H9 (cell line): ENCODE measurements at regions not wholly inside any gene's neighbourhood (a gene's known extent, or its start where the extent isn't known, plus 50 kb on each side); places are given as distances from the start of the nearest gene placed in this dataset.

ENCODE experiments used
- DNase-seq: peaks from one replicate; pipeline ENCODE4 v3.0.0-alpha.2; 2017
- H2AFZ ChIP-seq: one replicate; pipeline ENCODE4 v1.6.1; 2013; ENCODE audit warnings: mild to moderate bottlenecking, low read length, control low read depth, moderate library complexity
- H2AK5ac ChIP-seq: 2 replicates; pipeline ENCODE4 v1.6.1; 2013; ENCODE audit warnings: low read length, control low read depth, mixed read lengths; ENCODE audit not compliant: insufficient read length
- H2BK120ac ChIP-seq: one replicate; pipeline ENCODE4 v1.6.1; 2013; ENCODE audit warnings: low read depth, mild to moderate bottlenecking, low read length, control low read depth, inconsistent platforms; ENCODE audit not compliant: poor library complexity, severe bottlenecking
- H2BK12ac ChIP-seq: 2 replicates; pipeline ENCODE4 v1.6.1; 2013; ENCODE audit warnings: low read length, control low read depth, mixed read lengths, low read depth; ENCODE audit not compliant: insufficient read length
- H2BK15ac ChIP-seq: 2 replicates; pipeline ENCODE4 v1.6.1; 2013; ENCODE audit warnings: low read depth, low read length, control low read depth
- H2BK20ac ChIP-seq: one replicate; pipeline ENCODE4 v1.6.1; 2013; ENCODE audit warnings: low read depth, mild to moderate bottlenecking, low read length, control low read depth, inconsistent platforms; ENCODE audit not compliant: poor library complexity, severe bottlenecking
- H2BK5ac ChIP-seq: 2 replicates; pipeline ENCODE4 v1.6.1; 2013; ENCODE audit warnings: low read length, control low read depth, mixed read lengths; ENCODE audit not compliant: insufficient read length
- H3K14ac ChIP-seq: 2 replicates; pipeline ENCODE4 v1.6.1; 2013; ENCODE audit warnings: low read length, control low read depth; ENCODE audit not compliant: insufficient read depth
- H3K18ac ChIP-seq: 2 replicates; pipeline ENCODE4 v1.6.1; 2013; ENCODE audit warnings: low read depth, mild to moderate bottlenecking, mixed read lengths, low read length, control low read depth; ENCODE audit not compliant: insufficient read length
- H3K23ac ChIP-seq: 2 replicates; pipeline ENCODE4 v1.6.1; 2013; ENCODE audit warnings: low read length, control low read depth, mixed read lengths, low read depth; ENCODE audit not compliant: insufficient read length
- H3K23me2 ChIP-seq: 2 replicates; pipeline ENCODE4 v1.6.1; 2013; ENCODE audit warnings: low read depth, mild to moderate bottlenecking, mixed read lengths, low read length, control low read depth; ENCODE audit not compliant: insufficient read length, poor library complexity, severe bottlenecking
- H3K27ac ChIP-seq: 2 replicates; pipeline ENCODE4 v1.5.1; 2013; ENCODE audit warnings: low read length, control low read depth, mixed read lengths, low read depth; ENCODE audit not compliant: insufficient read length
- H3K27me3 ChIP-seq: 2 replicates; pipeline ENCODE4 v1.6.1; 2013; ENCODE audit warnings: low read length, control low read depth, inconsistent platforms; ENCODE audit not compliant: insufficient read depth
- H3K4ac ChIP-seq: 2 replicates; pipeline ENCODE4 v1.6.1; 2013; ENCODE audit warnings: low read depth, mild to moderate bottlenecking, control low read depth, inconsistent platforms, low read length, moderate library complexity
- H3K4me1 ChIP-seq: 2 replicates; pipeline ENCODE4 v1.6.1; 2013; ENCODE audit warnings: low read length, control low read depth, inconsistent platforms; ENCODE audit not compliant: insufficient read depth
- H3K4me2 ChIP-seq: 2 replicates; pipeline ENCODE4 v1.6.1; 2013; ENCODE audit warnings: low read length, control low read depth, mixed read lengths; ENCODE audit not compliant: insufficient read length, insufficient read depth
- H3K56ac ChIP-seq: 2 replicates; pipeline ENCODE4 v1.6.1; 2013; ENCODE audit warnings: low read depth, mild to moderate bottlenecking, mixed read lengths, low read length, control low read depth; ENCODE audit not compliant: insufficient read length
- H3K79me1 ChIP-seq: 2 replicates; pipeline ENCODE4 v1.6.1; 2013; ENCODE audit warnings: low read depth, mild to moderate bottlenecking, moderate library complexity, low read length, control low read depth, inconsistent platforms; ENCODE audit not compliant: insufficient read depth, poor library complexity, severe bottlenecking
- H3K79me2 ChIP-seq: 2 replicates; pipeline ENCODE4 v1.6.1; 2013; ENCODE audit warnings: low read length, control low read depth, inconsistent platforms; ENCODE audit not compliant: insufficient read depth
- H3K9ac ChIP-seq: 2 replicates; pipeline ENCODE4 v1.6.1; 2013; ENCODE audit warnings: low read length, control low read depth, mixed read lengths; ENCODE audit not compliant: insufficient read length; ENCODE audit errors: extremely low read depth
- H3K9me3 ChIP-seq: one replicate; pipeline ENCODE4 v1.6.1; 2013; ENCODE audit warnings: low read depth, low read length, inconsistent platforms; ENCODE audit not compliant: control insufficient read depth
- H3T11ph ChIP-seq: one replicate; pipeline ENCODE4 v1.6.1; 2013; ENCODE audit warnings: mild to moderate bottlenecking, low read length, control low read depth, inconsistent platforms
- H4K20me1 ChIP-seq: one replicate; pipeline ENCODE4 v1.6.1; 2013; ENCODE audit not compliant: control insufficient read depth, insufficient read length, insufficient read depth
- H4K5ac ChIP-seq: 2 replicates; pipeline ENCODE4 v1.6.1; 2013; ENCODE audit warnings: low read depth, mild to moderate bottlenecking, mixed read lengths, low read length, control low read depth; ENCODE audit not compliant: insufficient read length
- H4K8ac ChIP-seq: replicated peaks from 2 replicates; pipeline ENCODE4 v1.6.1; 2013; ENCODE audit warnings: low read length, control low read depth, mixed read lengths, low read depth; ENCODE audit not compliant: insufficient read length
- H4K91ac ChIP-seq: 2 replicates; pipeline ENCODE4 v1.6.1; 2013; ENCODE audit warnings: low read depth, mild to moderate bottlenecking, moderate library complexity, mixed read lengths, low read length, control low read depth; ENCODE audit not compliant: insufficient read length
- H3K27ac Mint-ChIP-seq, 3 experiments: 2 replicates in 2 of 3; 3 replicates in 1 of 3; pipeline ENCODE4 v1.8.0; 2020 to 2021; ENCODE audit warnings: mixed read lengths in 3 of 3, mild to moderate bottlenecking in 1 of 3, moderate library complexity in 1 of 3
- H3K27me3 Mint-ChIP-seq: 2 replicates; pipeline ENCODE4 v1.8.0; 2021; ENCODE audit warnings: low read depth, mild to moderate bottlenecking, moderate library complexity, mixed read lengths
- H3K36me3 Mint-ChIP-seq, 3 experiments: 2 replicates in 2 of 3; 3 replicates in 1 of 3; pipeline ENCODE4 v1.8.0; 2020 to 2021; ENCODE audit warnings: low read depth in 3 of 3, mixed read lengths in 3 of 3; ENCODE audit not compliant: insufficient read depth in 1 of 3
- H3K4me1 Mint-ChIP-seq, 2 experiments: 2 replicates each; pipeline ENCODE4 v1.8.0; 2020; ENCODE audit warnings: mixed read lengths in 2 of 2
- H3K4me3 Mint-ChIP-seq, 2 experiments: 2 replicates in 1 of 2; 3 replicates in 1 of 2; pipeline ENCODE4 v1.8.0; 2020 to 2021; ENCODE audit warnings: mild to moderate bottlenecking in 2 of 2, mixed read lengths in 2 of 2, moderate library complexity in 1 of 2
- H3K9me3 Mint-ChIP-seq, 2 experiments: 2 replicates in 1 of 2; 3 replicates in 1 of 2; pipeline ENCODE4 v1.8.0; 2020; ENCODE audit warnings: mild to moderate bottlenecking in 2 of 2, mixed read lengths in 2 of 2, moderate library complexity in 1 of 2
- CTCF ChIP-seq: fragments of 200-600 bp; sonication (generic); conservative IDR thresholded peaks from 3 replicates; pipeline ENCODE4 v1.8.0; 2021; ENCODE audit warnings: antibody characterized with exemption, mild to moderate bottlenecking
- WGBS: extraction: QIAGEN DNeasy Blood & Tissue Kit; methylation state at CpG from one replicate; pipeline ENCODE4 v1.1.7; 2013; ENCODE audit warnings: missing lambda C conversion rate, low lambda C conversion rate, mixed read lengths; ENCODE audit not compliant: insufficient read length; ENCODE audit errors: extremely low coverage; 5-methylcytosine and 5-hydroxymethylcytosine counted together

- H3K79me1 ChIP-seq, result no peaks in the 10 kb centered on the region
- H3K27ac ChIP-seq, result no peak overlapping the region
- H2BK12ac ChIP-seq, result no peak overlapping the region
- Mint-ChIP-seq H3K4me3 (no peak overlapping the region), H3K4me1 (peaks cover 3 to 4% of the 10 kb centered on the region in 2 experiments; a peak in 2 of 4 replicates), H3K36me3 (peaks cover 0 to 8% (median 7%) of the 10 kb centered on the region in 3 experiments; a peak in 4 of 7 replicates), H3K27me3 (peaks cover 2% of the 10 kb centered on the region), H3K27ac (peak overlapping the region in 1 of 3 experiments; percentile 1; a peak in 2 of 7 replicates), H3K9me3 (peaks cover 22 to 27% of the 10 kb centered on the region in 2 experiments)
- no peak overlapping the region for H2BK20ac ChIP-seq
- peaks cover 7% of the 10 kb centered on the region for H3K9me3 ChIP-seq
- H3K9ac ChIP-seq, result no peak overlapping the region
- H4K5ac ChIP-seq, result no peak overlapping the region
- no peak overlapping the region for H2BK120ac ChIP-seq
- WGBS, result no CpG with 5 or more reads among the region's 7 CpGs
- H2BK5ac ChIP-seq, result no peak overlapping the region
- no peak overlapping the region for H2AFZ ChIP-seq
- no peak for TF ChIP-seq CTCF
- H3K56ac ChIP-seq, result no peak overlapping the region
- H3K23ac ChIP-seq, result no peak overlapping the region
- H2AK5ac ChIP-seq, result no peak overlapping the region
- no peaks in the 10 kb centered on the region for H3K79me2 ChIP-seq
- H3K14ac ChIP-seq, result no peak overlapping the region
- no peak overlapping the region for H3K18ac ChIP-seq
- no peak overlapping the region for H3T11ph ChIP-seq
- no peak overlapping the region for H4K8ac ChIP-seq
- no peaks in the 10 kb centered on the region for H3K23me2 ChIP-seq
- H4K20me1 ChIP-seq, result no peaks in the 10 kb centered on the region
- no peak overlapping the region for H4K91ac ChIP-seq
- no peak overlapping the region for H3K4ac ChIP-seq
- no peaks in the 10 kb centered on the region for H3K4me1 ChIP-seq
- H2BK15ac ChIP-seq, result no peak overlapping the region
- no peaks in the 10 kb centered on the region for H3K27me3 ChIP-seq
- no peak overlapping the region for H3K4me2 ChIP-seq
- no peak for DNase-seq
Measured at GRCh38 chr5:54862036-54862435, 123.4 kb downstream of the ESM1 start.
